ENCODE measurements at regions not wholly inside any gene's neighbourhood (a gene's known extent, or its start where the extent isn't known, plus 50 kb on each side); places are given as distances from the start of the nearest gene placed in this dataset.
"Not testable (repeated sequence)": the region's sequence is repeated elsewhere in the genome, so short reads cannot be mapped to it uniquely, and the experiment has no call there.

GRCh38 chr5:99177796-99178195 is 249.0 kb upstream of the CHD1 start:
- Histone ChIP-seq H3K9me3 (ENCODE audit: severe bottlenecking) (peaks cover 4% of the 10 kb centered on the region), H3K27ac (no peak overlapping the region), H3K36me3 (no peaks in the 10 kb centered on the region), H3K27me3 (ENCODE audit: insufficient read depth, low read depth, severe bottlenecking) (no peaks in the 10 kb centered on the region), H3K4me3 (ENCODE audit: low read depth, low read length) (no peak overlapping the region)
- TF ChIP-seq CTCF (IDR thresholded peaks at IDR 0.05; ENCODE audit: low read depth, low read length), result no peak
- no peak for DNase-seq

DNA sequence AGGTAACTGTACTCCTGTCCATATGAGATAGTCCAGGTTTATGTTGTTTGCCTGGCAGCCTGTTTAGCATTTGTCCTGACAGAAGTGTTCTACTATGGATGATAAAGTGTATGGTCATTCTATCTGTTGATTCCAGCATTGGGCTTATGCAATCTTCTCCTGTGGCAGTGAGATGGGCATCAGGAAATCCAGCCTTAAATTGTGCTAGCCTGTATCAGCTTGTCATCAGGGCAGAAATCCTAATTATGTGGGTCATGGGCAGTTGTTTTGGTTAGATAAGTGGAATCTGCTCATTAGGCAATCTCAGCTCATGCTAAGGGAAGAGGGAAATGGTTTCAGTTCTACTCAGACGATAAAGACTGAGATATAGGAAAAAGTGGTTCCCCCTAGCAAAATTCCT is 247.4 kb upstream of the CHD1 start:
- H3K27ac ChIP-seq, result no peak overlapping the region
- DNase-seq, result no peak
- no peaks in the 10 kb centered on the region for H3K27me3 ChIP-seq (ENCODE audit: insufficient read depth, low read depth, severe bottlenecking)
- TF ChIP-seq CTCF (IDR thresholded peaks at IDR 0.05; ENCODE audit: low read depth, low read length), result no peak
- no peaks in the 10 kb centered on the region for H3K36me3 ChIP-seq
- H3K9me3 ChIP-seq (ENCODE audit: severe bottlenecking), result peaks cover 2% of the 10 kb centered on the region
- no peak overlapping the region for H3K4me3 ChIP-seq (ENCODE audit: low read depth, low read length)

GRCh38 chr5:99169309-99169708 is 240.5 kb upstream of the CHD1 start:
- H3K27me3 ChIP-seq (ENCODE audit: insufficient read depth, low read depth, severe bottlenecking), result no peaks in the 10 kb centered on the region
- TF ChIP-seq CTCF (IDR thresholded peaks at IDR 0.05; ENCODE audit: low read depth, low read length), result 0 out of 2 replicates have a peak, but pooled peaks have one; percentile 6
- DNase-seq, result no peak
- no peak overlapping the region for H3K27ac ChIP-seq
- H3K4me3 ChIP-seq (ENCODE audit: low read depth, low read length), result no peak overlapping the region
- no peaks in the 10 kb centered on the region for H3K9me3 ChIP-seq (ENCODE audit: severe bottlenecking)
- no peaks in the 10 kb centered on the region for H3K36me3 ChIP-seq

GRCh38 chr5:99161538-99161937 is 232.7 kb upstream of the CHD1 start:
- H3K36me3 ChIP-seq; DNase-seq; H3K27me3 ChIP-seq (ENCODE audit: insufficient read depth, low read depth, severe bottlenecking); H3K9me3 ChIP-seq (ENCODE audit: severe bottlenecking); H3K27ac ChIP-seq; H3K4me3 ChIP-seq (ENCODE audit: low read depth, low read length): not testable (repeated sequence)

- DNase-seq, result no peak
- Histone ChIP-seq H3K4me3 (ENCODE audit: low read depth, low read length) (no peak overlapping the region), H3K36me3 (no peaks in the 10 kb centered on the region), H3K27me3 (ENCODE audit: insufficient read depth, low read depth, severe bottlenecking) (no peaks in the 10 kb centered on the region), H3K9me3 (ENCODE audit: severe bottlenecking) (no peaks in the 10 kb centered on the region), H3K27ac (no peak overlapping the region)
- TF ChIP-seq CTCF (IDR thresholded peaks at IDR 0.05; ENCODE audit: low read depth, low read length), result no peak
Measured at GRCh38 chr5:99156688-99157087, 227.9 kb upstream of the CHD1 start.

- H3K27ac ChIP-seq; H3K36me3 ChIP-seq; DNase-seq; H3K9me3 ChIP-seq (ENCODE audit: severe bottlenecking); H3K27me3 ChIP-seq (ENCODE audit: insufficient read depth, low read depth, severe bottlenecking); H3K4me3 ChIP-seq (ENCODE audit: low read depth, low read length): not testable (repeated sequence)
Measured at GRCh38 chr5:99143283-99143795, 214.5 kb upstream of the CHD1 start.

DNA sequence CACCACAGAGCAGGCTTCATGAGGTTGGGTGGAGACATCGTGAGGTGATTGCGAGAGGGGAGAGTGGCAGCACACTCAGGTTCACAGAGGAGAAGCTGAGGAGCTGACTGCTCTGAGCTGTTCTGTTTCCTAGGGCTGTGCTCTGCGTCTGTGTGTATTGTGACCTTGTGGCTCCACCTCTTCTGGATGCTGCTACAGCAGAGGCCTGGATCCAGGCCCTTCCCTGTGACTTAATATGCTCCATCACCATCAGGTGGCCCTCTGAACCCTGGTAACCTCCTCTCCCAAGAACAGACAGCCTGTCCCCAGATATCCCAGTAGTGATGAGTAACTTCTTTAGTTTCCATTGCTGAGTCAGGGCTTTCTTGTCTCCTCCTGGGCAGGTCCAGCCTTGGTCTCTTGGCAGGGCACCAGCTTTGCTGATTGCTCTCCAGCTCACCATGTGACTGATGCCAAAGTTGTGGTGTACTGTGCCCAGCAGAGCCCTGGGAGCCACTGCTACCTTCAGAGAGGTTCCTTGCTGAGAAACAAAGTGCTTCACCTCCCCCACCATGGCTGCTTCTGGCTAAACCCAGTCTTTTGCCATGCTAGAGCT is 212.8 kb upstream of the CHD1 start:
- H3K27ac ChIP-seq, result no peak overlapping the region
- TF ChIP-seq CTCF (IDR thresholded peaks at IDR 0.05; ENCODE audit: low read depth, low read length), result no peak
- H3K9me3 ChIP-seq (ENCODE audit: severe bottlenecking), result no peaks in the 10 kb centered on the region
- H3K36me3 ChIP-seq, result no peaks in the 10 kb centered on the region
- H3K27me3 ChIP-seq (ENCODE audit: insufficient read depth, low read depth, severe bottlenecking), result no peaks in the 10 kb centered on the region
- no peak for DNase-seq
- no peak overlapping the region for H3K4me3 ChIP-seq (ENCODE audit: low read depth, low read length)

Measured in WERI-Rb-1 (cell line).